Stimulated activated CD4-positive, alpha-beta T cell treated with anti-CD3 and anti-CD28 coated beads, Interleukin-1b, Interleukin-23, amount 100 ng/mL, for 4 hours (primary cell): ENCODE measurements at regions not wholly inside any gene's neighbourhood (a gene's known extent, or its start where the extent isn't known, plus 50 kb on each side); places are given as distances from the start of the nearest gene placed in this dataset.

Source experiments
- DNase-seq, 2 donors: peaks; one replicate each; pipeline ENCODE4 v3.0.0-alpha.2; 2020; ENCODE audit warnings: low read depth in 2 of 2

- DNase-seq, result no peak
Measured at GRCh38 chr20:6886065-6886729, 118.7 kb downstream of the BMP2 start.

- DNase-seq, result no peak
Measured at GRCh38 chr20:6887966-6888365, 120.5 kb downstream of the BMP2 start.

GRCh38 chr20:6888736-6889395 lies 121.4 kb downstream of the BMP2 start:
- DNase-seq, result no peak

GRCh38 chr20:6892724-6893123 lies 125.2 kb downstream of the BMP2 start:
- DNase-seq, result no peak

GRCh38 chr20:6898928-6899327 lies 131.4 kb downstream of the BMP2 start:
- no peak for DNase-seq

GRCh38 chr20:6906871-6907270 lies 139.4 kb downstream of the BMP2 start:
- DNase-seq, result no peak

- DNase-seq, result no peak
Measured at GRCh38 chr20:6908673-6909072, 141.2 kb downstream of the BMP2 start.

GRCh38 chr20:6909608-6910007 lies 142.1 kb downstream of the BMP2 start:
- no peak for DNase-seq

GRCh38 chr20:6914986-6915385 lies 147.5 kb downstream of the BMP2 start:
- DNase-seq, result no peak

GRCh38 chr20:6916938-6917337 lies 149.5 kb downstream of the BMP2 start:
- no peak for DNase-seq

GRCh38 chr20:6919792-6920468 lies 152.4 kb downstream of the BMP2 start:
- no peak for DNase-seq

- no peak for DNase-seq
Measured at GRCh38 chr20:6920991-6921613, 153.6 kb downstream of the BMP2 start.

- DNase-seq, result no peak
Measured at GRCh38 chr20:6921717-6922386, 154.4 kb downstream of the BMP2 start.

- no peak for DNase-seq
Measured at GRCh38 chr20:6924681-6925080, 157.2 kb downstream of the BMP2 start.

- no peak for DNase-seq
Measured at GRCh38 chr20:6925744-6926278, 158.3 kb downstream of the BMP2 start.

- DNase-seq, result no peak
Measured at GRCh38 chr20:6940048-6940447, 172.6 kb downstream of the BMP2 start.

GRCh38 chr20:6940876-6941275 lies 173.4 kb downstream of the BMP2 start:
- no peak for DNase-seq

GRCh38 chr20:6941571-6941970 lies 174.1 kb downstream of the BMP2 start:
- no peak for DNase-seq

- DNase-seq, result no peak
Measured at GRCh38 chr20:6942266-6942665, 174.8 kb downstream of the BMP2 start.

- no peak for DNase-seq
Measured at GRCh38 chr20:6944292-6944691, 176.8 kb downstream of the BMP2 start.

GRCh38 chr20:6953611-6954010 lies 186.1 kb downstream of the BMP2 start:
- DNase-seq, result no peak

- no peak for DNase-seq
Measured at GRCh38 chr20:6954219-6954618, 186.7 kb downstream of the BMP2 start.
